ENCODE measurements at regions not wholly inside any gene's neighbourhood (a gene's known extent, or its start where the extent isn't known, plus 50 kb on each side); places are given as distances from the start of the nearest gene placed in this dataset.
"Not testable (repeated sequence)": the region's sequence is repeated elsewhere in the genome, so short reads cannot be mapped to it uniquely, and the experiment has no call there.

GRCh38 chr14:106257569-106257994, 731.2 kb downstream of the TMEM121 start:
- not testable (repeated sequence) for TF ChIP-seq EZH2 (IDR thresholded peaks at IDR 0.05); POLR2AphosphoS5 (IDR thresholded peaks at IDR 0.05; ENCODE audit: borderline replicate concordance, low read depth, low read length); FOXP2 (optimal IDR thresholded peaks at IDR 0.05; ENCODE audit: control extremely low read depth, extremely low read length, insufficient read depth)

All from SK-N-MC (cell line).